PC-9 (cell line): ENCODE measurements at regions not wholly inside any gene's neighbourhood (a gene's known extent, or its start where the extent isn't known, plus 50 kb on each side); places are given as distances from the start of the nearest gene placed in this dataset.

Experiments used
- CTCF ChIP-seq: fragments of 200-600 bp; sonication (generic); conservative IDR thresholded peaks from 2 replicates; pipeline ENCODE4 v1.6.1; 2017; ENCODE audit warnings: mixed run types, antibody characterized with exemption, mild to moderate bottlenecking, moderate library complexity
- EZH2 ChIP-seq: fragments of 200-600 bp; sonication (generic); IDR thresholded peaks from 2 replicates; pipeline ENCODE4 v1.8.0; 2017; ENCODE audit warnings: antibody characterized with exemption, low read depth

- TF ChIP-seq CTCF (no peak), EZH2 (no peak)
These were observed 366.2 kb upstream of the TMEM229A start for GRCh38 chr7:124398937-124399552.
